HEK293T (cell line): ENCODE measurements at regions not wholly inside any gene's neighbourhood (a gene's known extent, or its start where the extent isn't known, plus 50 kb on each side); places are given as distances from the start of the nearest gene placed in this dataset.

Source experiments
- BHLHE40 ChIP-seq: fragments of 450-650 bp; IDR thresholded peaks from 2 replicates; pipeline ENCODE4 v1.6.1; 2016; ENCODE audit warnings: mild to moderate bottlenecking, moderate library complexity, borderline replicate concordance
- FOXK2 ChIP-seq: fragments of 450-650 bp; IDR thresholded peaks from 2 replicates; pipeline ENCODE4 v1.6.1; 2016; ENCODE audit warnings: mild to moderate bottlenecking
- NFRKB ChIP-seq: fragments of 450-650 bp; IDR thresholded peaks from 2 replicates; pipeline ENCODE4 v1.6.1; 2016; ENCODE audit warnings: mild to moderate bottlenecking, moderate library complexity
- TARDBP ChIP-seq: fragments of 450-650 bp; IDR thresholded peaks from 2 replicates; pipeline ENCODE4 v1.6.1; 2016

DNA sequence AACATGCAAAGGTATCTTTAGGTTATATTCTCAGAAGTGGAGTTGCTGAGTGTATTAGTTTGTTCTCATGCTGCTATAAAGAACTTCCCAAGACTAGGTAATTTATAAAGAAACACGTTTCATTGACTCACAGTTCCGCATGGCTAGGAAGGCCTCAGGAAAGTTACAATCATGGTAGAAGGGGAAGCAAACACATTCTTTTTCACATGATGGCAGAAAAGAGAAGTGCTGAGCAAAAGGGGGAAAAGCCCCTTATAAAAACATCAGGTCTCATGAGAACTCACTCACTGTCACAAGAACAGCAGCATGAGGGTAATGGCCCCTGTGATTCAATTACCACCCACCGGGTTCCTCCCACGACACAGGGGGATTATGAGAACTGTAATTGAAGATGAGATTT lies 163.6 kb upstream of the PRLR start:
- no peak for TF ChIP-seq FOXK2
- TF ChIP-seq BHLHE40, result no peak
- no peak for TF ChIP-seq NFRKB
- TF ChIP-seq TARDBP, result no peak
